NOMO-1 (cell line): ENCODE measurements at regions not wholly inside any gene's neighbourhood (a gene's known extent, or its start where the extent isn't known, plus 50 kb on each side); places are given as distances from the start of the nearest gene placed in this dataset.
A peak's percentile ranks its signal among the peaks of the same experiment; 100 is the strongest.

Experiments
- DNase-seq, 2 experiments: peaks; one replicate each; lab custom pipeline; 2025; ENCODE audit not compliant: unreplicated experiment in 2 of 2; lab: John Stamatoyannopoulos, UW

DNA sequence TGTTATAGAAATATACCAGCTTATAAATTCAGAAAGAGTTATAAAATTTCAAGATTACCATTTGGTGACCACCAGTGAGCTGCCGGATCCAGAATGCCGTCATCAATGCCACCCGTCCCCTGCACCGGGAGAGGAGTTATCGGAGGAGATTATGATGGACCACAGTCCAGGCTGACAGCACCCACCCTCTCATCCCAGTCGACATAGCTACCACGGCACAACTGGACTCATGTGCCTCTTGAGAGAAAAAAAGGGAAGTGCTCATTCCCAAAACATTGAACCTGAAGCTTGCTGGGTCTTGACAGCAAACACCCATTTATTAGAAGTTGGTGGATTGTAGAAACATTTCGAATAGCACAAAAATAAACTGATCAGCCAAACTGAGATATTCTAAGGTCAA lies 1331.5 kb downstream of the TBC1D22A start:
- no peak for DNase-seq

DNA sequence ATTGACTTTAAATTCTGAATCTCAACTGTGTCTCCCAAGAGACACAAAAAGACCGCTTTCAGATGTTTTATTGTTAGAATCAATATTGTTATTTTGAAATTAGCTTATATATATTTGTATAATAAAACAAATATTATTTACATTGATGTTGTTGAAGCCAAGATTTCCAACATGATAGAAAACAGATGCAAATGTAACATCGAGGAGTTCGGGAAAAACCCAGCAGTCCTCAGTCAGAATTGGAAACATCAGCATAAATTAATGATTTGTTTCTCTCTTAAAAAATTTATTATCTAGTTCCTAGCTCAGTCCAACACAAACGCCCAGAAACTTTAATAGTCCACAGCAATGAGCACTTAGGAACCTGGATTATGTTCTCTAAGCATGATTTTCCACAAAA lies 1330.4 kb downstream of the TBC1D22A start:
- no peak for DNase-seq

DNA sequence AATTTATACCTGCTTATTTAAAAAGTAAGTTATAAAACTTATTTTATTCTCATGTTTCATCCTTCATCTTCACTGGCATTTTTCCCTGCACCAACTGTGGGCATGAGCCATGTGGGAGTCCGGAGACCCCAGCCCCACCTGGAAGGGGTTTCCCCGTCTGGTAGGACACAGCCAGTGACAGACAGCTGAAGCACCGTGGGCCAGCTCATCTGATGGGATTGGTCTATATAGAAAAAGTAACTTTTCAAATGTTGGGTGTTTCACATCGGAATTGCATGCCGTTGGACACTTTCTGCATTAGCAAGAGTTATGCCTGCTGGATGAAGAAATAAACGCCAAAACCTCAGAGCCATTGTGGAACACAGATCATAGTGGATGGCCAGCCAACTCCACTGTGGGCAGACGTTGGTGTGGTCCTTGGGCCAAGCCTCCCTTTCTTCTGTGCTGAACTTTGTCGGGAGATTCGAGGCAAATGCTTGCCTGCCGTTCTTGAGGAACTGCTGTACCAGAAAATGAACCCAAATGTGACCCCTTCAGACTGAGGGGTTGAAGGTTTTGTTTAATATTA lies 1329.3 kb downstream of the TBC1D22A start:
- no peak for DNase-seq

DNA sequence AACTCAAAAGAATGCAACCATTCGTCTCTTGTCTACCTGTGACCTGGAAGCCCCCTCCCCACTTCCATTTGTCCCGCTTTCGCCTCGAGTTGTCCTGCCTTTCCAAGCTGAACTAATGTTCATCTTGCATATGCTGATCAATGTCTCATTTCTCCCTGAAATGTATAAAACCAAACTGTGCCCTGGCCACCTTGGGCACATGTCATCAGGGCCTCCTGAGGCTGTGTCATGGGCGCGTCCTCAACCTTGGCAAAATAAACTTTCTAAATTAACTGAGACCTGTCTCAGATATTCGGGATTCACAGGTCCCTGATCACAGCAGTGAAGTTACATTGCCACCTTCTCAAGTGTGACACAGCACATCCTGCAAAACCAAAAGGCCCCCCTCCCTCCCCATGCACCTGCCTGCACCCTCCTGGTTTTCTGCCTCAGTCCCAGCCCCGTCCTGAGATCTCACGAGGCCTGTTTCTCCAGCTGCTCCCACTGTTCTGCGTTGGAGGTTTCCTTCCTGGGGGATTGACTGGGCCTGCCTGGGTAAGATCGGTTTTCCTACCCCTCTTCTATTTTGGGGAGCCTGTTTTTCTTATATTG lies 1328.7 kb downstream of the TBC1D22A start:
- no peak for DNase-seq

DNA sequence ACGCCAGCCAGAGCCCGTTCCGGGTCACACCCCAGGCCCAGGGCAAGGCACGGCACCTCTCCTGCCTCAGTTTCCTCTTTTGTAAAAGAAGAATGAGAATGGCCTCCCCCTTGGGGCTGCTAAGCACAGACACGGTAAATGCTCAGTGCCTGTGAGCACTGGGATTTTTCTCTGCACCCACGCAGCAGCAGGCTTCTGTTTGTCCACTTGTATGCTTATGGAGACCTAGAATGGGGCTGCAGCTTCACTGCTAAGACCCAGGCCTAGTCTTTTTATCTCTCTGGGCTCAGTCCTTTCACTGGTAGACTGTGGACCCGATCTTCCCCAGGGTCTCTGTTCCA lies 1327.9 kb downstream of the TBC1D22A start:
- no peak for DNase-seq

DNA sequence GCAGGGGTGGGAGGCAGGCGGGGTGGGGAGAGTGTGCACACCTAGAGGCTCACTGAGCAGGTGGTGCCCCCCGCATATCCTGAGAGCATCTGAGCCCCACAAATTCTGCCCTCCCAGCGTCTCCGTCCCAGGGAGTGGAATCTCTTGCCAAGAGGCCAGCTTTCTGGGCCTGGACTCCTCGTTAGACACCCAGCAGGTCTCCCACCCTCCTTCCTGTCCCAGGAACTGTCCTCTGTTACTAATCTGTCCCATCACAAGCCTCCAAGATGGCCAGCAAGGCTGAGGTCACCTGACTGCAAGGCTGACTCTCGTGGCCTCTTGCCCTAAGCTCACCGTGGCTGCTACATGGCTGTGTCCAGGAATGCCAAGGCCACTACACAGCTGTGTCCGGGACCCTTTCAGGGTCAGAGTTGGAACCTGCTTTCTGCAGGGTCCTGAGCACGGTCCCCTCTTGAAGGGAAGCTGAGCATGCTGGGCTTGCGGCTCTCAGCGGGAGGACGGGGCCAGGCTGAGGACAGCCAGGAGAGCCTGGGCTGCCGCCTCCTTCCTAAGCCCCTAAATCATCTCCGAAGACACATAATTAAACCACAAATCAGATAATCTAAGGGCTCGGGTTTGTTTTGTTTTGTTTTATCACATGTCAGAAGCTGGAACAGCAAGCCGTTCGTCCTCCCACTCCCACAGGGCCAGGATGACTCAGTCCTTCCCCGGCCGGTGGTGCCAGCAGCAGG lies 1327.3 kb downstream of the TBC1D22A start:
- DNase-seq, result no peak

DNA sequence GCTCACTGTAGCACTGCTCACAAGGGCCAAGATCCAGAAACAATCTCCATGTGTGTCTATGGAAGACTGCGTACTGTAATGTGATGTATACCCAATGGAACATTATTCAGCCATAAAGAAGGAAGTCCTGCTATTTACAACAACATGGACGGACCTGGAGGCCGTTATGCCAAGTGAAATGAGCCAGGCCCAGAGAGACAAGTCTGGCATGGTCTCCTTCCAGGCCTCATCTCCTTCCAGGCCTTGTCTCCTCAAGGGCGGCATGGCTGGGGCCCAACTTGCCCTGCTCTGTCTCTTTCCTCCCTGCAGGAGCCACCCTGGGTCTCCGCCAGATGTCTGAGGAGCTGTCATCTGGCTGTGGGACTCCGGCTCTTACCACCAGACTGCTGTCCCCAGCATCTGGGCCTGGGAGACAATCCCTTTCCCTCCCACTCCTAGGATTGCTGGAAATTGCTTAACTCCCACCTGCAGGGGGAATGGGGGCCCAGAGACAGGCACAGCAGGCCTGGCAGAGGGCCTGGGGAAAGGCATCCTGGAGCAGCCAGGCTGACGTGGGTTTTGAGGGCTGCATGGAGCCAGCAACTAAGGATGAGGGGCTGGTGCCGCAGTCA lies 1326.6 kb downstream of the TBC1D22A start:
- no peak for DNase-seq

DNA sequence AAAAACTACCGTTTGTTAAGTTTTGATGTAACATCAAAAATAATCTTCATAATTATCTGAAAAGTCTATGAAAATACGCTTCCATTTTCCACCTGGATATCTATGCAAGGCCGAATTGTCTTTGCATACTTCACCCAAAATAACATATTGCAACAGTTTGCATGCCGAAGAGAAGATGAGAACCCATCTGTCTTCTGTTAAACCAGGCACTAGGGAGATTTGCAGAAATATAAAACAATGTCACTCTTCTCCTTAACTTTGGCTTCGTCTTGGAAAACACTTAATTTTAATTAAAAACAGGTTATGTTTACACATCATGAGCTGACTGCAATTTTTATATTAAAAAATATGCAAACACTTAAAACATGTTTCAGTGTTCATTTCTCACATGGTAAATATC lies 1325.8 kb downstream of the TBC1D22A start:
- DNase-seq, result no peak

DNA sequence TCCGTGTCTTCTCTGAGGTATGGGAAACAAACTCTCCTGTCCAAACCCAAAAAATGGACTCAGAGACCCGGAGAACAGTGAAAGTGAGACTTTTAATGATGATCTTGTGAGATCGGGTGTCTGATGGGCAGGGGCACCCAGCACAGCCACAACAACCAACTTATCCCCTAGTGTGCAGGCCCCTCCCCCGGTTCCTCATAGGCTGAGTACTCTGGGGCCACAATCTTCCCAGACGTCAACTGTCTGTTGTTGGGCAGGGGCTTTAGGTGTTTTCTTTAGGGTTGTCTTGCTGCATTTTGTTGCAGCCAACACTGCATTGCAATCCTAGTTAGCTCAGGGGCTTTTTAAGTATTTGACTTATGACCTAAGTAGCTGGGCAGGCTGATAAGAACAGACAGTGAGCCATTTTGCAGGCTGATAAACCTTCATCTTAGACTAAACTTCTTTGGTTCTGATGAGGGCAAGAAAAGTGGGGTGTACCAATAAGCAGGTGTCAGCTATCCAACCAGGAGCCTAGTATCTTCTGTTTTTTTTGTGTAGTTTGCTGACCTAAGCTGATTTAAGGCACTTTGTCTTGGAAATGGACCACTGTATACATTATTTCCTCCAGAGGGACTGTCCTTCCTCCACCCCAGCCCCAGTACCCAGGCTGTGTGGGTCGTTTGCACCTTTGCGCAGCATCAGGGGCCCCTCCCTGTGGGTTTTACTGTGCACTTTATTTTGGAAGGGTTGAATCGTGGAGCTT lies 1323.6 kb downstream of the TBC1D22A start:
- no peak for DNase-seq

DNA sequence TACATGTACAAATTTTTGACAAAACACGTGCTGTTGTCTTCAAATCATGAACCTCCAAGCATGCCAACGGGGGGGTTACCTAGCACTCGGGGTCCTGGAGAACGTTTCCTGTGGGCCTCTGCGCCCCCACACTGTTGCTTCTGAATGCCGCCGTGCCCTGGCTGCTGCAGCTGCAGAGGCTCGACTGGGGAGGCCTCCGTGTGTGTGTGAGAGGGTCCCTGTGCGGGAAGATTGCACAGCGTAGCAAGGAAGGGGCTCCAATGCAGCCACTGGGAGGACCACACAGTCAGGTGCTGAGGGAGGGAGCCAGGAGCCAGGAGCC lies 1322.2 kb downstream of the TBC1D22A start:
- no peak for DNase-seq

DNA sequence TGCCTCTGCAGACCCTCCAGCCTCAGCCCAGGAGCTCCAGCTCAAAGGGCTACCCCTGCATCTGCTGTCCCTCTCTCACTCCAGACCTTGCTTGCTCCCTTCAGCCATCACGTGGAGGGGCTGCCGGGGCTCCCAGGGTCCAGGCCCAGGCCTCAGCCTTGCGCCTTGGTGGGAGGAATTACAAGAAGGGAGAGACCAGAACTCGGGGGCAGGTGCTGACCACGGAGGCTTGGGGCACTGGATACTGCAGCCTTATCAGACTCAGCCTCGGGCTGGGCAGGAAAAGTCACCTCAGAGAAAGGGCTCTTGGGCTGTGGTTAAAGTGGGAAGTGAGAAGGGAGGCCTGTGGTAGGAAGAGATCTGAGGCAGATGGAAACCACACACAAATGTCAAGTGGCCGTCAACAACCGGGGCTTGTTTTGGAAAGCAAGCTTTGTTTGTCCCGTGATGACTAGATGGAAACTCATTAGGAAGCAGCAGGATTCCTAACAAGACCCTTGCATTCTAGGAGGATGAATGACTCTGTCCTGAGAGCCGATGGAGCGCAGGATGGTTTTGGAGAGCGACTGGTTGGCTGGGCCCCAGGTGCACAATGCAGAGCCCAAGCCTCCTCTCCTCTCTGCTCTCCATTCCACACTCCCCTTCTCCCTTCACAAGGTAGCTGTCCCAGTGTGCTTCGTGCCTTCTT lies 1321.7 kb downstream of the TBC1D22A start:
- DNase-seq, result peak; percentile 7 to 8

DNA sequence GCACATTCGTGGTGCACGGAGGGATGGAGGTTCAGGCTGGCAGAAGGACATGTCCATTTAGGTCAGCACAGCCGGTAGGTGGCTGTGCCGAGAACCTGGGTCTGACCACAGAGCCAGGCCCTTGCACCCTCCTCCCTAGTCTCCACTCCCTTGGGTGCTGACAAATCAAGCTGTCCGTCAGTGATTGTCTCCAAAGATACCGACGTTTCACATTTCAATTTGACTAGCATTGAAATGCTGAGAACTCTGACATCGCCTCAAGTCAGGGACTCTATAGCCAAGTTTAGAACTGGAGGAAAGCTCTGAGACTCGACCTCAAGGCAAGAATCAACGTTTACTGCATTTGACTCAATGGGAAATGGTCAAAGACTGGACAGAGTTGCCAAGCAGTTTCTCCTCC lies 1321.1 kb downstream of the TBC1D22A start:
- no peak for DNase-seq

DNA sequence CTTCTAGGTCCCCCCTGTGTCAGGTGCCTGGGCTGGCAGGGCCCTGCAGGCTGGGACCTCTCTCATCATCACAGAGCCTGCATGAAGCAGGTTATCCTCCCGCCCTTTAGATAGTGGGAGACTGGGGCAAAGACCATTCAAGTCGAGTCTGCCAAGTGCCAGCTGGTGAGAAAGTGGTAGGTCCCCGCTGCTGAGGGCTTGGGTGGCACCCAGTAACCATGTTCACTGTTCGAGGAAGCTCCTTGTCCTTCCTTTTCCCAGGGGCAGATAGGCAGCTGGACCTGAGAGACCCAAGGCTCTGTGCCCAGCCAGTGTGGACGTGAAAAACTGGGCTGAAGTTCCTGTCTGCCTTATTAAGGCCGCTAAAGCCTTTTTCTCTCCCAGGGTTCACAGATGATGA lies 1319.8 kb downstream of the TBC1D22A start:
- DNase-seq, result no peak

DNA sequence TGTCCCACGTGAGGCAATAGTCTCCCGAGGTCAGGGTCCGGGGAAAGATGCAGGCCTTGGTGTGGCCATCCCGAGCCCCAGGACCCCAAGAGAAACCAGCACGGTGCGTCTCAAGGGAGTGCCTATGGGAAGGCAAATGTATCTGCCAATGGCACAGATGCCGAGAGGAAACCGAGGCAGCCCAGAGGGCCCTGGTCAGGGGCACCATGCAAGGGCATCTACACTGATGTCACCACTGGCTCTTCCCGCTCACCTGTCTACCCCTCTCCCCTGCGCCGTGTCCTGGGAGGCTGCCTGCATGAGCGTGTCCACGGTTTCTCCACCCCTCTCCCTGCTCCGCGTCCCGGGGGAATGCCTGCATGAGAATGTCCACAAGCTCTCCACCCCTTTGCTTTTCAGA lies 1318.8 kb downstream of the TBC1D22A start:
- no peak for DNase-seq

DNA sequence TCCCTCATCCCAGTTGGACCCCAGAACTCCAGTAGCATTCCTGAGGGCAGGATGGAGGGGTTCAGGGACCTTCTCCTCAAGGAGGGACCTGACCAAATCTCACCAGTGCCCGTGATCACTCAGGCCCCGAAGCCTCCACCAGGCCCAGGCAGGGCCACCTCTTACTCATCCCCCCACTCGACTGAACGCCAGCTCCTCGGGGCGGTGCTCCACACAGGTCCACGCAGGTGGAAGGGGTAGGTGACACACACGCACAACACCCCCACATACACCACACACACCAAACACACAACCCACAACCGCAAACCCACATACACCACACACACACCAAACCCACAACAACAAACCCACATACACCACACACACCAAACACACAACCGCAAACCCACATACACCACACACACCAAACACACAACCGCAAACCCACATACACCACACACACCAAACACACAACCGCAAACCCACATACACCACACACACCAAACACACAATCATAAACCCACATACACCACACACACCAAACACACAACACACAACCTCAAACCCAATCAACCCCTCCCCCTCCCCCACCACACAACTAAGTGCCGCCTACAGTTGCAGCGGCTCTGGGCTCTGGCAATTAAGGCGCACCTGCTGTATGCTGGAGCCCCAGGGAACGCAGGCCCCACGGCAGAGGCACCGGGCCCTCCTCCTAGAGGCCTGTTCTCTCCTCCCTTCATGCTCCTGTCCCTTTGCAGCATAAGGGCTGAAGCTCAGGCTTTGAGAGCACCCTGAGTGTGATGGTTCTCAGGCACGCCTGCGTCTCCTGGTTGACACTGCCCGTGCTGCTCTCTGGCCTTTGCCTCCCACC lies 1318.1 kb downstream of the TBC1D22A start:
- DNase-seq, result no peak

DNA sequence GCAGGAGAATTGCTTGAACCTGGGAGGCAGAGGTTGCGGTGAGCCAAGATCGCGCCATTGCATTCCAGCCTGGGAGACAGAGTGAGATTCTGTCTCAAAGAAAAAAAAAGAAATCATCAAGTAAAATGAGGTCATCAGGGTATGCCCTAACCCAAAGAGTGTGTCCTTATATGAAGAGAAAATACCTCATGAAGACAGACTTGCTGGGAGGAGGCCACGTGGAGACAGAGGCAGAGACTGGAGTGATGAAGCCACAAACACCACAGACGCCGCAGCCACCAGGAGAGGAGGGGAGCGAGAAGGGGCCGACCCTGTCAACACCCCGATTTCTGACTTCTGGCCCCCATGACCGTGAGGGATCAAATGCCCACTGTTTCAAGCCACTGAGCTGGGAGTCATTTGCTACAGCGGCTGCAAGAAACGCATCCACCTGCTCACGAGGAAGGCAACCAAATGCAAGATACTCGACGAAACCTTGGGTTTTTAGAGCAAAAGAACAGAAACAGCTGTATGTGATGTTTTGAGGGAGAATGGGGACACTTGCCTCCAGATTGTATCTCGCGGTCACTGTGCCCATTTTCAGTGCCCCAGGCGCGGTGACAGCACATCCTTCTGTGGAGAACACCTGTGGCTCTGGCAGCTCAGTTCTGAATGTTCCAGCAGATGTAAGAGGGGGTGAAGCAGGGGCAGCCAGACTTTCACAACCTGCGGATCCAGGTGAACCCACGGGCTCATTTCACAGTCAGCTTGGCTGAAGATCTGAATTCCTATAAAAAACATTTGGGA lies 1317.2 kb downstream of the TBC1D22A start:
- DNase-seq, result no peak

DNA sequence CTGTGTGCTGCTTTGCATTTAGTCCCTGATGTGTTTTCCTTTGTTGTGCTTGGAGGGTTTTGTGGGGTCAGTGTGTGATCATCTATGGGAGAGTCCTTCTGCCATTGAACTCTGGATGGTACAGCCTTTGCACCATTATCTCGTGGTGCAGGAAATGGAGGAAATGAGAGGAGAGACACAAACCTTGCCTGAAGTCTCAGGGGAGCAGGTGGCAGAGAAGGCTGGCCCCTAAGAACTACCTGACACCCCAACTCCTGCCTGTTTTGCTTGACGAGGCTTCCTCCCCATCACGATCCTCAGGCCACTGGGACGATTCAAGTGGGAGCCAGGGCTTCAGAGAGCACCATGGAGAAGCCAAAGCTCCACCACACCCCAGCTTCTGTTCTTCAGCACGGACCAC lies 1316.4 kb downstream of the TBC1D22A start:
- no peak for DNase-seq

DNA sequence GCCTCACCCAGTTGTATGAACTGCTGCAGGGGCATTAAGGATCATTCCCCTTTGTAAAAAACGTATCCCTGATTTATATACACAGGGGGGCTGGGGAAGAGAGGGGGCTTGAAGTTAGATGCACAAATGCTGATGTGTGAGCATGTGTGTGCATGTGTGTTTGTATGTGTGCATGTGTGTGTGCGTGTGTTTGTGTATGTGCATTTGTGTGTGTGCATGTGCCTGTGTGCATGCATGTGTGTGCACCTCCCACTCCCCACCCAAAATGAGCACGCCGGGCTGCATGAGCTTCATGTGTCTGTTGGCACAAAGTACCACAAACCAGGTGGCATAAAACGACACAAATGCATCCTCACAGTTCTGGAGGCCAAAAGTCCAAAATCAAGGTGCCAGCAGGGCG lies 1315.2 kb downstream of the TBC1D22A start:
- DNase-seq, result no peak

DNA sequence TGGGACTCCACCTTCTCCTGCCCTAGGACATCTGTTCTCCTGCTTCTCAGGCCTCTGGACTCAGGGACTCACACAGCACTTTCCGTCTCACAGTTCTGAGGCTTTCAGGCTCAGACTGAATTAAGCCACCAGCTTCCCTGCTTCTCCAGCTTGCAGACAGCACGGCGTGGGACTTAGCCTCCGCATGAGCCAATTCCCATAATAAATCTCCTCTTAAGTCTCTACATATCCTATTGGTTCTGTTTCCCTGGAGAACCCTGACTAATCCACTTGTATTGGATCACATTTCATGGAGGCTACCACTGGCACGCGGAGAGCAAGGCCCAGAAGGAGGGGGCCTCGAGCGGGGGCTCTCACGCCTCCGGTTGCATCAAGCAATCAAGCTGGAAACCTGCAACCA lies 1313.6 kb downstream of the TBC1D22A start:
- no peak for DNase-seq
